GM19035 (cell line): ENCODE measurements at regions not wholly inside any gene's neighbourhood (a gene's known extent, or its start where the extent isn't known, plus 50 kb on each side); places are given as distances from the start of the nearest gene placed in this dataset.
"Not testable (repeated sequence)": the region's sequence is repeated elsewhere in the genome, so short reads cannot be mapped to it uniquely, and the experiment has no call there.

Source experiments
- ATAC-seq: cut with Tn5 transposase; IDR thresholded peaks from one replicate; pipeline ENCODE4 v1.9.1; 2021; ENCODE audit not compliant: unreplicated experiment

DNA sequence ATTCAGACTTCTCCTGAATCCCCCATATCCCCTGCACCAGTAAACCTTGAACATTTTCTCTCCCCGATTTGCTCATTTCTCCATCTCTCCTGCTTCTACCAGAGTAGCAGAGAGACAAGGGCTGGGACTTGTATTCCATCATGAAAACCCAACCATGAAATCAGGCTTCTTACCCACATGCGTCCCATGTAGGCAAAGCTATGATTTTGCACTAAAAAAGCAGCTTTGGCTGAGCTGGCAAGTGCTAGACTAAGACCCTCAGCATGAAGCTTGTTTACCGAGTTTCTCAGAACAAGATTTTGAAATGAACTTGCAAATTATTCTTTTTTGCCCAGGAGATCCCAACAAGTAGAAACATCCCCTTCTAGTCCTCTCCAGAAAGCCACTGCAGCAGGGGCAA lies 80.3 kb upstream of the RFLNA start:
- ATAC-seq, result no peak

DNA sequence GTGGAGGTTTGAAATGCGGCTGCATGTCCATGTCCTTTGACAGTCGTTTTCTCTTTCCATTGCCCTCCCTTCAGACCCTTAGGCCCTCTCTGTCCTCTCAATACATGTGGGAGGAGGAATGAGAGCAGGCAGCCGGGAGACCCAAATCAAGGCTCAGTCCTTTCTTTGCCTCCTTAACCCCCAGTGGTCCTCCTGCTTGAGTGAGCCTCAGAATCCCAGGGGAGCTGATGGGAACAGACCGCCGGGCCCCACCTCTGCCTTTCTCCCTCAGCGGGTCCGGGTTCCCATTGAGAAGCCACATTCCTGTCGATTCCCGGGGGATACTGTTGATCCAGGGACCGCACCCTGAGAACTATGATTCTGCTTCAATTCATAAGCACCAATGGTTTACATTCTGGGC lies 77.9 kb upstream of the RFLNA start:
- no peak for ATAC-seq

DNA sequence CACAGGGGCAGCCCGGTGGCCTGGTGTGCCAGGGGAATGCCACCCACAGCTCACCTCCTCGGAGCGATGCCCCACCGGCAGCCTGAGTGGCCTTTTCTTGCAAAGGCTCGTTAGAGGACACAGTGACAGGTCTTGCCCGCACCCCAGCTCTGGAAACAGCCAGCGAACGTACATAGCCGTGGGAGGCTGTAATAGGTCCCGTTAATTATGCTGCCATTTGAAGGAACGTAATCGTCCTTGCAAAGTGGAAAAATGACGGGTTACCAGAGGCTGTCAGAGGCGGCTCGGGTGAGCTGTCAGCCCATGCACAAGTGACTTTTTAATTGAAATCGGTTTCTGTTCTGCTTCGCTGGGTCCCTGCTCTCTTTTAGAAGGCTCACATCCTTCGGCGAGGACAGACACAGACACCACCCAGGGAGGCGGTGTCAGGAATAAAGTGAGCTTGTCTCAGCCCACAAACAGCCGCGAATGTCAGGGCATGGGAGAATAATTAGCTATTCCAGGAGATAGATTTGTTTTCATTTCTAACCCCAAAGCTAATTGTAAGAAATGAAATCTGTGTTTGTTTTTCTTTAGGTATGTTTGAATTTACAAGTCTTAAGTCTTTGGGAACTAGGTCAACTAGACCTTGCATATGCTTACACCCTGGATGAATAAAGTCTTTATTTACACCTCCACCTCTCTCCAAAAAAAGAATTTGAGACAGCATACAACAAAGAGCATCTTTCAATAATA lies 77.2 kb upstream of the RFLNA start:
- no peak for ATAC-seq

DNA sequence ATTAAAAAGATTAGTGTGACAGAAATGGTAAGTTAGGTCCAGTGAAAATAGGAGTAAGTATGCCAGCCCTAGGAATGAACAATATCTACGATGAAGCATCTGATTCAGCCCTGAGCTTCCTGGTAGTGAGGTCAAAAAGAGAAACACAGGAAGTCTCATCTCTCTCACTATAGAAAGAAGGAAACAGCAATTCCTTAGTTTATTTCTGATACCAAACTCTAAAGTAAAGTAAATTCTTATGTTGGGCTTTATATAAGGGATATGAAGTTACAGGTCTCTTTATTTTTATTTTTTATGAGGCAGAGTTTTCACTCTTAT lies 76.7 kb upstream of the RFLNA start:
- no peak for ATAC-seq

DNA sequence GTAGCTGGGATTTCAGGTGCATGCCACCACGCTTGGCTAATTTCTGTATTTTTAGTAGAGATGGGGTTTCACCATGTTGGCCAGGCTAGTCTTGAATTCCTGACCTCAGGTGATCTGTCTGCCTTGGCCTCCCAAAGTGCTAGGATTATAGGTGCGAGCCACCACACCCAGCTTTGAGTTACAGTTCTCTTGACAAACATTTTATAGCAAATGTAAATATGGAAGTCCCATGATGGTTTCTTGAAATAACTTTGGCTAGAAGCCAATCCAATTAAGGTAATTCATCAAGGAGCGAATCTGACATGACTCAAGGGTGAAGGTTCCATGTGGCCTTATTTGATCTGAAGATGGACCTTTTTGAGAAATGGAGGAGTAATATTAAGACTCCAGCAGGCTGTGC lies 76.2 kb upstream of the RFLNA start:
- not testable (repeated sequence) for ATAC-seq

DNA sequence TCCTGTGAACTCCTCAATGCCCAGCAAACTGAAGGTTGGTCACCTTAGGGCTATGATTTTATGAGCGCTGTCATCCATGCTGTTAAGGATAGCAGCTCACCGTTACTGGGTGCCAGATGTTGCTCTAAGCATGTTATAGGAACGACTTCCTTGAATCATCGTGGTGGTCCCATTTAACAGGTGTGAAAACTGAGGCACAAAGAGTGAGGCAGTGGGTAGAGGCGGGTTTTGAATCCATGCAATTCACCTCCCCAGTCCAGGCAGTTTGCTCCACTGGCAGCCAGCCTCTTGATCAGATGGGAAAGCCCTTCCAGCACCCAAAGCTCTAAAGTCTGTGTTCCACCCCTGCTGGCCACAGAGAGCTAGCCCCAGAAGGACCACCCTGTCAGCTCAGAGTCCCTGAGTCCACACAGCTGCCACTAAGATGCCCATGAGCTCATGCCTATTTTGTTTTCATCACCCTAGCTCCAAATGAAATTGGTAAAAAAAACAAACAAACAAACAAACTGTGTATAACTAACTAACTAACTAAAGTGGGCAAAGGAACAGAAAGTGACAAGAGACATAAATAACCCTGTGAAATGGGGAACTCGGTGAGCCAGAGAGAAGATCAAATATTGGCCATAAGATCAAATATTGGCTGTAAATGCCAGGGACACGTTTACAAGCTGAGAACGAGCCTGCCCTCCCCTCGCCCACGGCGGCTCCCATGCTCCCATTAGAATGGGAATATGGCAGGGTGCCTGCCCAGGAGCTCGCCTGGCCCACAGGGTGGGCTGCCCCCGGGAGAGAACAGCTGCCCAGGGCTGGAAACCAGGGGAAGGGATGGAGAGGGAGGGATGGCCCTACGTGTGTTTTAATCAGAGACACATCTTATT lies 72.3 kb upstream of the RFLNA start:
- no peak for ATAC-seq

DNA sequence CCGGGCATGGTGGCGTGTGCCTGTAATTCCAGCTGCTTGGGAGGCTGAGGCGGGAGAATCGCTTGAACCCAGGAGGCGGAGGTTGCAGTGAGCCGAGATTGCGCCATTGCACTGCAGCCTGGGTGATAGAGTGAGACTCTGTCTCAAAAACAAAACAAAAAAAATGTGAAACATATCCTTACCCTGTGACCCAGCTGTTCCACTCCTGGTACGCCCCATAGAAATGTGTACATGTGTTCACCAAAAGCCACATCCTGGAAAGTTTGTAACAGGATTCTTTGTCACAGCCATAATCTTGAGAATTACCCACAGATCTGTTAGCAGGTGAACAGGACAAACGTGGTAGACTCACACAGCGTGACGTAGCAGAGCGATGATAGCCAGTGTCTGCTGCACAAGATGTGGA lies 71.2 kb upstream of the RFLNA start:
- ATAC-seq, result not testable (repeated sequence)

DNA sequence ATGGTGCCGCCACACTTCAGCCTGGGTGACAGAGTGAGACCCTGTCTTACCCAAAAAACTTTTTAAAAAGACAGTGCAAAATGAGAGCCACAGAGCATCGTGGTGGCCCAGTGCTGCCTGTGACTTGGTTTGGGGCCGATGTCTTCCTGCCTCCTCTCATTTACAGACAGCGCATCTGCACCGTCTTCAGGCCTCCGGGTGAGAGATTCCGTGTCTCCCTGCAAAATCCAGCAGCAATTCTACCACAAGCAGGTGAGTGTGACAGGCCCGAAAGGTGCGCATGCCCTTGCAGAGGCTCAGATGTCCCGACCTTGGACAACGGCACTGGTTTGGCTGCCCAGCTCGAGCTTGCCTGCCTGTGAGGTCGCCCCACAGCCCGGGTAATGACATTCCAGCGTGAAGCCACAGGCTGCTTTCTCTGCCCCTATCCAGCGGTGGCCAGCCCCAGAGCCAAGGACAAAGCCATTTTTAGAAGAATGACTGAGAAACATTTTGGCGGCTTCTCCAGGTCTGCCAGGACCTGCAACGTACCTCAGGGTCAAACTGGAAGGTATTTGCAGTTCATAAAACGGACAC lies 70.3 kb upstream of the RFLNA start:
- no peak for ATAC-seq

DNA sequence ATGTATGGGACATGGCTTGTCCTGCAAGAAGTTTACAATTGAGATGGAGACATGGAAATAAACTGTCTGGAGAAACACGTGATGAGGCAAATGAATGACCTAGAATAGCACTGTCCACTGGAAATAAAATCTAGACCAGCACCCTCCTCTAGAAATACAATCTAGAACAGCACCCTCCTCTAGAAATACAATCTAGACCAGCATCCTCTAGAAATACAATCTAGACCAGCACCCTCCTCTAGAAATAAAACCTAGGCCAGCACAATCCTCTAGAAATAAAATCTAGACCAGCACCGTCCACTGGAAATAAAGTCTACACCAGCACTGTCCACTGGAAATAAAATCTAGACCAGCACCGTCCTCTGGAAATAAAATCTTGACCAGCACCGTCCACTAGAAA lies 69.2 kb upstream of the RFLNA start:
- ATAC-seq, result no peak

DNA sequence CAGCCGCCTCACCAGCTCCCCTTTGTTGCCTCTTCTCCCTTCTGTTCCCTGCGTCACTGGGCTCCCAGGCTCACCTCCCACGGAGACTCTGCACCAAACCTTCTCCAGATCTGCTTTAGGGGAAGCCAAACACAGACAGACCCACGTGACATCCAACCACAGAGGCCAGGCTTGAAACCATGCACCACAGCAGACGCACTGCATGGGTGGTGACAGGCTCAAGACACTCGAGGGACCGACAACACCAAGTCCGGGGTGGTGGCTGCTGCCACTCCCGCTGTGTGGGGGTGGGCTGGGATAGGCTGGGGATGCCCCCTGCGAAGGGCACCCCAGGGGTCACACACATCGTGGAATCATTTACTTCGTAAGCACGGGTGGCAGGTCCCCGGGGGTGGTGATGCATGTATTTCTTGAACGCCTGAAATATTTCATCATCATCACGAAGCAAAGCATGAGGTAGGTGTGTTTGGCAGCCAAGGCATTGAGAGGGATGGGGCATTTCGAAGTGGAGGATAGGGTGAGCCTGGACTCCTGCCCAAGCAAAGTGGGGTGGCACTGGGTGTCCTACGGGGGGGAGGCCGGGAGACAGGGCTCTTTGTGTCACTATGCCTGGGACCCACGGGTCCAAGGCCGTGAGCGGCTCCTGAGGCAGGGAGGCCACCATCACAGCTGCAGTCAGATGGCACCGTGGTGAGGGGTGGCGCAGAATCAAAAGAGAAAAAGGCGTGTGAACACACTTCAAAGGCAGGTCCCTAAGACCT lies 66.8 kb upstream of the RFLNA start:
- ATAC-seq, result no peak

DNA sequence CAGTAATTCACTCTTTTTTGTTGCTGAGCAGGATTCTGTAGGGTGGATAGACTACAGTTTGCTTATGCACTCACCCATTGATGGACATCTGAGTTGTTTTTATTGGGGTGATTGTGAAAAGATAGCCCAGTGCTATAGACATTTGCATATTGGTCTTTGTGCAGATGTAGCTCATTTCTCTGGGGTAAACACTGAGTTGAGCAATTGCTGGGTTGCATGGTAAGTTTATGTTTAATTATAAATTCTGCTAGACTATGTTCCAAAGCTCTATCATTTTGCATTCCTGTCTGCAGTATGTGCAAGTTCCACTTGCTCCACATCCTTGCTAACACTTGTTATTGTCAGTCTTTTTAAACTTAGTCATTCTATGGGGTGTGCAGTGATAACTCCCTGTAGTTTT lies 65.4 kb upstream of the RFLNA start:
- no peak for ATAC-seq

DNA sequence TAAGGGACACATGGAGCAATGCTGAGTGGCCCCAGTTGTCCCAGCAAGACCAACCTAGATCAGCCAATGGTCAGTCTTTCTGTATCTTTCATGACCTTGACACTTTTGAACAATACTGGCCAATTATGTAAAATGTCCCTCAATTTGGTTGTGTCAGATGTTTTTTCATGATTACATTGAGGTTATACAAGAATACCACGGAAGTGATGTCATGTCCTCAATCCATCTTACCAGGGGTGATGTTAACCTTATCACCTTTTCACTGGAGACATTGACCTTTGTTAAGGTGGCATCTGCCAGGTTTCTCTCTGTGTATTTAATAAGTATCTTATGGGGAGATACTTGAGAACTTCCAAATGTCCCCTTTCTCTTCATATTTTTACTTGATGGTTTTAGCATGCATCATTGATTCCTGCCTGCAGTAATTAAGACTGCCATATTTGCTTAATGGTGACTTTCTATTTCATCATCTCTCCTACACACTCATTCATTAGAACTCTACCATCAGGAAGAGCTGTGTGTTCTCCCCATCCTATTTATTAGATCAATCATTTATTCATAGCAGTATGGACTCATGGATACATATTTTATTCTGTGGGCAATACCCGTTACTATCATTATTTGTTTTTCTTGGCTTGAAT lies 64.7 kb upstream of the RFLNA start:
- no peak for ATAC-seq

DNA sequence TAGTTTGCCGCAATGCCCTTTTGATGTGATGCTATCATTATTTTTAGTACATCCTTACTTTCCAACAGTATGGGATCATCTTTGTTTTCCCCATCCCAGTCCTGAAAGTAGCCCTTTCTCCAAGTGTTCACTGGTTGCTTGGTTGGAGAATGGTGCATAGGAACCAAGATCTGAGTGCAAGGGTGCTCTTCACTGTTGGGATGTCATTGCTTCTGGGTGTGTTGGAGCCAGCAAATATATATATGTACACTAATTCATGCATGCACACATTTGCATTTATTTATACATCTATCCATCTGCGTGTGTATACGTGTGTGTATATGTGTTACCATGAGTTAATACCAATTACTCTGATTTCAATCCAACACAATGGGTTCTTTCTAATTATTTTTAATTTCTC lies 64.1 kb upstream of the RFLNA start:
- no peak for ATAC-seq

DNA sequence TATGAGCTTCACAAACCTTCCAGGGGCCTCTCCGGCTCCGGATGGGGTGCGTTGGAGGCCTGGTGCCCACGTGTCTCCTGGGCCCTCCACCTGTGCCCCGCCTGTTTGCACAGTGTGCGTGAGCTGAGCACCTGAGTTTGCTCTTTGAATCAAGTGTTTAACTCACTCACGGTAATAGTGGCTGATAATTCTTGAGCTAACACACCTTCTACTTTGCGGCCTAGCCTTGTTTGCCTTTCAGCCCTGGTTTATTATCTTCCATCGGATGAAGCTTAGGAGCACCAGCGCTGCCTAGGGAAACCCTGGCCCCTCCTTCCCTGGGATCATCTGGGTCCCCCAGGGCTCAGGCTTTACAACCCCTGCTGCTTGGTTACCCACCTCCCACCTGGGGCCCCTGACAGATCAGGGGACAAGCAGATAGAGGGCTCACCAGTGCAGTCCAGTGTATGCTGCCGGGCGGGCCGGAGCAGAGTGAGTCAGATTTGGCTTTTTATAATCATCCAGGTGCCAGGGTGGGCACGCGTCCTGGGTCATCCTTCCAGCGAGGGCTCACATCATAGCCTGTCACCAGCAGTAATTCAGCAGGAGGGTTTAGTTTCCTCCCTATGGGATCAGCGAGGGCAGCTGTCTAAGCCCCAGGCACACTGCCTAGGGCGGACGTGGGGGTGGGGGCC lies 62.8 kb upstream of the RFLNA start:
- ATAC-seq, result no peak

DNA sequence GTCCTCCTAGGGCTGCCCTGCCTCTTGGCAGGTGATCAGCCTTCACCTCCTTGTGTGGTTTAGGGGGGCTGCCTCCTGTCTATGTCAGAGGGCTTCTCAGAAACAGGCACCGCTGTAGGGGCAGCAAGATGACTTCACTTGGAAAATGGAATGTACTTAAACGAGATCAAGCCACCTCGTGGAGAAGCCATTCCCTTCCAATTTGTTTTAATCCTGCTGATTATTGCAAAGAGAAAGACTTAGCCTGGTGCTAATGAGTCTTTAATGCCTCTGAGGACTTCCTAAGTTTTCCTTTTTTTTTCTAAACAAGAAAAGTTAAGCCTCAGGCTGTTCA lies 62.3 kb upstream of the RFLNA start:
- no peak for ATAC-seq

DNA sequence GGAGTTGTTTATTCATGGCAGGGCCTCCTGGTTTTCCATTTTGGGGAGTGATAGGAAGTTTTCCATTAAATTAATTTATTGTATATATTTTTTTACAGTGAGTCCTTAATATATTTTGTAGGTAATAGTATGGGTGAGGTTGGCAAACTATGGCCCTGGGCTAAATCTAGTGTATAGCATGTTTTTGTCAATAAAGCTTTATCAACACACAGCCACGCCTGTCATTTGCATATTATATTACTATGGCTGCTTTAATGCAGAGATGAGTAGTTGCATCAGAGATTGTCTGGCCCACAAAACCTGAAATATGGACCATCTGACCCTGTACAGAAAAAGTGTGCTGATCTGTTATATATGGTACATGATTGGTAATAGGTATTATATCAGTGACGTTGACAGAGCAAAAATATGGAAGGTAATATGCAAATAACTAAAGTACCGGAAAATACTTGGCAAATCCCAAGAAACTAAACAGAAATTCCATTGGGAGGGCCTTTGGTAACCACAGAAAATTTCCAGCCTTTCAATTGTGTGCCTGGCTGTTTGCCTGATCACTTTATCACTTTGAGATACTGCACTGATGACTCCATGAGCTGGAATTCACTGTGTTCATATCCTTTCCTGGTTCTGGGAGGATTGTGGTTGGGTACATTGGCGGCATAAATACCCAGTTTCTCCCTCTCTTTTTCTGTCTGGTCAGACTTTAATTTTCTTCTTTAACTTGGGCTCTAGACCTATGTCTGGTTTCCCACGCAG lies 61.7 kb upstream of the RFLNA start:
- no peak for ATAC-seq

DNA sequence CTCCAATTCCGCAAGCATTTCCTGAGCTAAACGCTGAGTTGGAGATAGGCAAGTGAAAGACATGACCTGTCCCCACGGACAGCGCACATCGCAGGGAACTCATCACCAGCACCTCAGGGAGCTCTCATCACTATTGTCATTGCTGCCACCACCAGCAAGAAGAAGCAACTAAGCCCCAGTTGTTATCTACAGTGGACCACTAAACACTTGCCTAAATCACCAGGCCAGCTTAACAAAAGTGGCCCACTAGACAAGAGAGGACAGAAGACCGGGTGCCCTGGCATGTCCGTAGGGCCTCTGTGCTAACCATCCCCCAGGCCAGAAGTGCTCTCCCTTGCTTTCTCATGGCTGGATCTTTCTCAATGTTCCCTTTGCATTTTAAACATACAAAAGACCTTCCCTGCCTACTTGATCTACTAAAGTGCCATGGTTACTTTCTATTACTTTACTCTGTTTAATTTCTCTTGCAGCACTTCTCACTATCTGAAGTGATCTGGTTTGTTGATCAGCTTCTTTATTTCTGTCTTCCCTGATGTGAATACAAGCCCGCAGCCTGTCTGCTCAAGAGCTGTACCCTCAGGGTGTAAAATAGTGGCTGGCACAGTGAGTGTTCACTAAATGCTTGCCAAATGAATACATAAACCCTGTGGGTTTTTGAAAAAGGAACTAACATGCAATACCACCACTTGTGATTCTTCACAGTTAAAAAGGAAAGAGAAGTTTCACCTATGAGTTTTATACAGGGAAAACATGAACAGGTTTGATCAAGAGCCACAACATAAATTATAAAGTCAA lies 60.9 kb upstream of the RFLNA start:
- no peak for ATAC-seq

DNA sequence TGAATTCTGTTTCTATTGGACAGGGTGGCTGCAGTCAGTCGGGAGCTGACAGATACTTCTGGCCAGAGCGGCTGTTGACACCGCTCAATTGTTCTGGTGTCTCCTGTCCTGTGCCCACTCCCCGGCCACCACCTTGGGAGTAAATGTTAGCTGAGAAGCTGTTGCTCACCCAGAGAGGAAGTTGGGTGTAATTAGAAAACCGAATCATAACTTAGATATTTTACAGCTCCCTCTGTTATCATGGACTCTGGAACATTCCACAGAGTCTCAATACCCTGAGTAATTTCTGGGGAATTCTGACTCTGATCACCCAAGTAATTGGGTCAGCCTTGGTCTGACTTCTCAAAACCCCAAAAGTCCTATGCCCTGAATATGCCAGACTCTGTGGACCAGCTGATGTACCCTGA lies 58.3 kb upstream of the RFLNA start:
- ATAC-seq, result no peak

DNA sequence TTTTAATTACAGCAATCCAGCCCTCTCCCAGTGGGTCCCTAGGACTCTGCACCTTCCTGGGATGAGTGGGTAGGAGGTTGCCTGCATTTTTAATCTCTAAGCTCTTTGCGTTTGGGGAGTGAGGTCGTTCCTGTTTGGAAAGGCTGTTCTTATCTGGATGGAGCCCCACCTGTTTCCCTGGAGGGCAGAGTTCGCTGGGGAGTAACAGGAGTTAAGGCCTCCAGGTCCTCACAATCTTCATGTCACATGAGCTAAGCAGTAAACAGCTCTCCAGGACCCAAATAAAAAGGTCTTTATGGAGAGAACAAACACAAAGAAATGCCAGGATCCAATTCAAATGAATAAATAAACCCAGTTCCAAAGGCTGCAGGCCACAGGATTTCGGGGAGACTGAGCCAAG lies 56.0 kb upstream of the RFLNA start:
- ATAC-seq, result no peak
